ENCODE measurements at regions not wholly inside any gene's neighbourhood (a gene's known extent, or its start where the extent isn't known, plus 50 kb on each side); places are given as distances from the start of the nearest gene placed in this dataset.

DNA sequence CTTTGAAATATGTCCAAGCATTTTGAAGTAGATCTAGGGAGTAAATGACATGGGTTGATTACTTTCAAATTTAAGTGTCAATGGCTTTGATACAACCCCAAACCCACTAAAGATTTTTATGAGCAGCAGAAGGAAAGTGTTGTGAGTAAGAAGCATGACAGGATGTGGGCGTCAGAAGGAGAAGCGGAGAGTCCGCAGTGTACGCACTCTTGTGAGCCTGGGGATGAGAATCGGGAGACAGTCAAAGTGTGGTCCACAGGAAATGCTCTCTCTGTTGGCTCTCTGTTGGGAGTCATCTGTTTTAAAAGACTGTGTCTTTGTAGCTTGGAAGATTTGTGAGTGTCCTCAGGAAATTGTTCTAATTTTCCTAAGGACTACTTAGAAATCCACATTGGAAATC lies 629.8 kb upstream of the ADARB2 start:
- no peak overlapping the region for H3K27ac ChIP-seq
- no peak for DNase-seq
- intact Hi-C loops (cut with DNase I), result no loop called here
- no peaks in the 10 kb centered on the region for H3K4me1 ChIP-seq
- no peak overlapping the region for H3K4me3 ChIP-seq
- H3K9me3 ChIP-seq, result peaks cover 0 to 9% (median 2%) of the 10 kb centered on the region in 4 donors
- H3K27me3 ChIP-seq, result peaks cover 0 to 3% (median 0%) of the 10 kb centered on the region in 3 donors
- WGBS, 2 donors, result 77 to 83% methylated on average over 5 of the region's 5 CpGs
- no peaks in the 10 kb centered on the region for H3K36me3 ChIP-seq
- TF ChIP-seq POLR2A (IDR thresholded peaks at IDR 0.05), result no peak

DNA sequence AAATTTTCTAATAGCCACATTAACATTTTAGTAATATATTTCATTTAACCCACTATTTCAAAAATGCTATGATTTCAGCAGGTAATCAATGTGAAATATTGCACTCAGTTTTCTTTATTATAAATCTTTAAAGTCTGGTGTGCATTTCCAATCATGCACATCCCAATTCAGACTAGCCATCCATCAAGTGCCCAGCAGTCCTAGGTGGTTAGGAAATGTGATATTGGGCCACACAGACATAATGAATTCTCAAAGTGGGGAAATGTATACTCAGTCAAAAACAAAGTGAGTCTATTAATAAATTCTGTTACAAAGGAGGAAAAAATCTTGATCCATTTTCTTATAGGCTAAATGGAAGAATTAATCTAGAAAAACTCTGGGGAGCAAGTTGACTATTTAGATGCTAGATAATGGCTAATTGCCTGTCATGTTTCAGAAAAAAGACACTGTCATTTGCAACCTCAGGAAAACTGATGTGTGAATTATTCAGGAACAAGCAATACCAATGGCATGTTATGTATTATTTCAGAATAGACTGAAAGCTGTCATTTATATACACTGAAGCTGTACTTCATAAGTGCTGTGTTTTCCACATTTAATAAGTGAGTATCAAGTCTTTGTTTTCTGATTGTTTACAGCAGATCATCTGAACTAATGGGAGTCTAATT lies 629.1 kb upstream of the ADARB2 start:
- peaks cover 0 to 9% (median 2%) of the 10 kb centered on the region in 4 donors for H3K9me3 ChIP-seq
- no peaks in the 10 kb centered on the region for H3K36me3 ChIP-seq
- DNase-seq, result no peak
- intact Hi-C loops (cut with DNase I), result no loop called here
- H3K27ac ChIP-seq, result no peak overlapping the region
- H3K4me1 ChIP-seq, result no peaks in the 10 kb centered on the region
- H3K4me3 ChIP-seq, result no peak overlapping the region
- TF ChIP-seq POLR2A (IDR thresholded peaks at IDR 0.05) (no peak), EP300 (IDR thresholded peaks at IDR 0.05) (no peak), POLR2AphosphoS5 (IDR thresholded peaks at IDR 0.05) (no peak)
- TF ChIP-seq, protein P1, sequence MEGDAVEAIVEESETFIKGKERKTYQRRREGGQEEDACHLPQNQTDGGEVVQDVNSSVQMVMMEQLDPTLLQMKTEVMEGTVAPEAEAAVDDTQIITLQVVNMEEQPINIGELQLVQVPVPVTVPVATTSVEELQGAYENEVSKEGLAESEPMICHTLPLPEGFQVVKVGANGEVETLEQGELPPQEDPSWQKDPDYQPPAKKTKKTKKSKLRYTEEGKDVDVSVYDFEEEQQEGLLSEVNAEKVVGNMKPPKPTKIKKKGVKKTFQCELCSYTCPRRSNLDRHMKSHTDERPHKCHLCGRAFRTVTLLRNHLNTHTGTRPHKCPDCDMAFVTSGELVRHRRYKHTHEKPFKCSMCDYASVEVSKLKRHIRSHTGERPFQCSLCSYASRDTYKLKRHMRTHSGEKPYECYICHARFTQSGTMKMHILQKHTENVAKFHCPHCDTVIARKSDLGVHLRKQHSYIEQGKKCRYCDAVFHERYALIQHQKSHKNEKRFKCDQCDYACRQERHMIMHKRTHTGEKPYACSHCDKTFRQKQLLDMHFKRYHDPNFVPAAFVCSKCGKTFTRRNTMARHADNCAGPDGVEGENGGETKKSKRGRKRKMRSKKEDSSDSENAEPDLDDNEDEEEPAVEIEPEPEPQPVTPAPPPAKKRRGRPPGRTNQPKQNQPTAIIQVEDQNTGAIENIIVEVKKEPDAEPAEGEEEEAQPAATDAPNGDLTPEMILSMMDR (IDR thresholded peaks at IDR 0.05), result no peak
- H3K27me3 ChIP-seq, result peaks cover 0 to 3% (median 0%) of the 10 kb centered on the region in 3 donors

DNA sequence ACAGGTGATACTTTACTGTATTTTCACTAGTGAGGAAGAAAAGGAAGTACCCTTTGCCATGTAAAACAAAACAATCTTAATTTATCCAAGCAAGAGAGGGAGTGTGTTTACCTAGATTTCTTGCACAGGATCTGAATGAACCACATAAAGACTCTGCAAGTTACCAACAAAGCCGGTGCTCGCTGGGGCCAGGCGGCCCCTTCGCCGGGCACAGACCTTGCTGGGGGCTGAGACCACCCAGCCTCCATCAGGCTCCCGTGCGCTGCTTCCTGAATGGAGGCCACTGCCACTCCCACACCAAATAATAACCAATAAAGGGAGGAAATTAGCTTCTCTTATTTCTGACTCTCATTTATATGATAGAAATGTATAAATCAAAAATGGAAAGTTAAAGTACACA lies 625.0 kb upstream of the ADARB2 start:
- WGBS, 2 donors, result 80 to 89% methylated on average over 7 of the region's 7 CpGs
- Histone ChIP-seq H3K36me3 (no peaks in the 10 kb centered on the region), H3K27ac (no peak overlapping the region), H3K27me3 (no peaks in the 10 kb centered on the region), H3K4me1 (no peaks in the 10 kb centered on the region), H3K4me3 (no peak overlapping the region), H3K9me3 (no peaks in the 10 kb centered on the region)
- intact Hi-C loops (cut with DNase I), result no loop called here
- no peak for TF ChIP-seq POLR2A (IDR thresholded peaks at IDR 0.05)
- no peak for TF ChIP-seq EP300 (IDR thresholded peaks at IDR 0.05)
- no peak for TF ChIP-seq POLR2AphosphoS5 (IDR thresholded peaks at IDR 0.05)
- TF ChIP-seq, protein P1 (IDR thresholded peaks at IDR 0.05), result no peak
- no peak for DNase-seq

DNA sequence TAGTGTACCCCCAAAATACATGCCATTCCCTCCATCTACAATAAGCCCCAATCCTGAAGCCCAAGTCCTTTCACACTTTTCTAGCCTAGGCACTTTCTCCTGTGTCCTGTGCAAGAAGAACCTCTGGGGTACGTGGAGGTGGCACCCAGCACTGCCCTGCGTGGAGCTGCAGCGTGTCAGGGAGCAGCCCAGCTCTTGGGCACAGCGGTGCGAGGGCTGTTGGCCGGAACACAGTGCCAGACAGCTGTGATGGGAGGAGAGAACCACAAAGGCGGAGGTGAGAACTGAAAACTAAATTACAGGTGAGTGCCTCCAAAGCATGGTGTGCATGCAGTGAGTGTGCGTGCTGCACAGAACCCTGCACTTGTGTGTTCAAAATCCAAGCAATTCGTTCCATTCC lies 621.3 kb upstream of the ADARB2 start:
- WGBS, 2 donors, result 86 to 87% methylated on average over 9 of the region's 9 CpGs

DNA sequence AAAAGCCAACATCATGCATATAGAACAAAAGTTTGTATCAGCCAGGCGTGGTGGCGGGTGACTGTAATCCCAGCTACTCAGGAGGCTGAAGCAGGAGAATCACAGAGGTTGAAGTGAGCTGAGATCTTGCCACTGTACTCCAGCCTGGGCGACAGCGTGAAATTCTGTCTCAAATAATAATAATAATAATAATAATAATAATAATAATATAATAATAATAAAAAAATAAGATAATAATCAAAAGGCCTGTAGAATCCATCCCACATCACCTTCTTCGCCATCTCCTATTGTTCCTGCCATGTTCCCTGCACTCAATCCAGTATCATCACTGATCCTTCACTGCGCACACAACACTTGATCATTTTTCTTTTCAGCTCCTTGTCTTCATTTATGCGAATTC lies 619.3 kb upstream of the ADARB2 start:
- Histone ChIP-seq H3K27ac (no peak overlapping the region), H3K27me3 (no peaks in the 10 kb centered on the region), H3K36me3 (no peaks in the 10 kb centered on the region), H3K4me1 (no peaks in the 10 kb centered on the region), H3K4me3 (no peak overlapping the region), H3K9me3 (no peaks in the 10 kb centered on the region)
- TF ChIP-seq POLR2AphosphoS5 (IDR thresholded peaks at IDR 0.05), result no peak
- TF ChIP-seq, protein P1 (IDR thresholded peaks at IDR 0.05), result no peak
- 94 to 97% methylated on average over 7 of the region's 7 CpGs for WGBS, 2 donors
- intact Hi-C loops (cut with DNase I), result no loop called here
- no peak for DNase-seq

More for the DNA sequence above, 621.3 kb upstream of the ADARB2 start:
- Histone ChIP-seq H3K9me3 (no peaks in the 10 kb centered on the region), H3K27ac (no peak overlapping the region), H3K4me3 (no peak overlapping the region), H3K36me3 (no peaks in the 10 kb centered on the region), H3K27me3 (no peaks in the 10 kb centered on the region), H3K4me1 (no peaks in the 10 kb centered on the region)
- intact Hi-C loops (cut with DNase I), result no loop called here
- no peak for DNase-seq
- TF ChIP-seq POLR2A (IDR thresholded peaks at IDR 0.05), result no peak
- TF ChIP-seq POLR2AphosphoS5 (IDR thresholded peaks at IDR 0.05), result no peak
- no peak for TF ChIP-seq EP300 (IDR thresholded peaks at IDR 0.05)

DNA sequence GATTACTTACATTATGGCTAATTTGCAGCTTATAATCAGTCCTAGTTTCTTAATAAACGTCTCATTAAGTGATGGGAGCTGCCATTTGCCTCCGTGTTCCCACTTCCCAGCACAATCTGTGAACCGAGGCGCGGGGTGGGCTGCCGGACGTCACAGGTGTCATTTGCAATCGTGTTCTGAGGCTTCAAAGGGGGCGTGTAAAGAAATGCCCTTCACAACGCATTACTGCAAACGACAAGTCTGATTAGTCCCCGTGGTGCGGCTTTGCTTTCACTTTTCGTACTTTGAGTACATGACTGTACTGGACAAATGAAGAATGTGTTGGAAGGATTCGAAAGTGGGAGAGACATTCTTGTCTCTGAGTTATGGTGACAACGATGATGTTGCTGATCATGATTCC lies 614.2 kb upstream of the ADARB2 start:
- no peak for DNase-seq
- Histone ChIP-seq H3K27ac (no peak overlapping the region), H3K4me1 (no peaks in the 10 kb centered on the region), H3K4me3 (no peak overlapping the region), H3K9me3 (no peaks in the 10 kb centered on the region), H3K36me3 (no peaks in the 10 kb centered on the region), H3K27me3 (no peaks in the 10 kb centered on the region)
- WGBS, 2 donors, result 86 to 92% methylated on average over 16 of the region's 16 CpGs
- TF ChIP-seq, protein P1 (IDR thresholded peaks at IDR 0.05), result no peak
- TF ChIP-seq POLR2AphosphoS5 (IDR thresholded peaks at IDR 0.05), result no peak
- TF ChIP-seq EP300 (IDR thresholded peaks at IDR 0.05), result no peak
- no peak for TF ChIP-seq POLR2A (IDR thresholded peaks at IDR 0.05)
- intact Hi-C loops (cut with DNase I), result no loop called here

Data from sigmoid colon (tissue), 6 donors.